ENCODE measurements at regions not wholly inside any gene's neighbourhood (a gene's known extent, or its start where the extent isn't known, plus 50 kb on each side); places are given as distances from the start of the nearest gene placed in this dataset.
"Not testable (repeated sequence)": the region's sequence is repeated elsewhere in the genome, so short reads cannot be mapped to it uniquely, and the experiment has no call there.

DNA sequence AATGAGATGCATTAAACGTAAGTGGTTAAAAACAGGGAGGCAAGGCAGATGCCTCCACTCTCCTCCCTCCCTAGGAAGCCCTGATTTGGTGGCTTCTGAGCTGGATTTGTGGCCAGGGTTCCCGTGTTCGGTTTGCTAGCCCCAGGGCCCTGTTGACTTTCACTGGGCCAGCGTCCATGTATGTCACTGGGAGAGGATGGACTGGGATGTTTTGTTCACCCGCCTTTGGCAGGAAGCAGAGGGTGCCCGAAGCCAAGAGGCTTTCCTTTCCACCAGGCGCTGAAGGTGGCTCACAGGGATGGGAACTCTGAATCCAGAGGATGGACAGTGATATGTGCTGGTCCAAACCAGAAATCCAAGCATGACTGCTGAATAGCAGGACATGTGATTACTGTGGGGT lies 146.6 kb downstream of the CSNK2A3 start:
- TF ChIP-seq CTCF (IDR thresholded peaks at IDR 0.05; ENCODE audit: insufficient read depth, low read length) = no peak
- H3K4me3 ChIP-seq (ENCODE audit: low read depth, low read length) = no peak overlapping the region
- DNase-seq (ENCODE audit: low read depth) = no peak

GRCh38 chr11:11202885-11203284 lies 150.2 kb downstream of the CSNK2A3 start:
- DNase-seq (ENCODE audit: low read depth) = no peak
- no peak overlapping the region for H3K4me3 ChIP-seq (ENCODE audit: low read depth, low read length)
- TF ChIP-seq CTCF (IDR thresholded peaks at IDR 0.05; ENCODE audit: insufficient read depth, low read length) = no peak

DNA sequence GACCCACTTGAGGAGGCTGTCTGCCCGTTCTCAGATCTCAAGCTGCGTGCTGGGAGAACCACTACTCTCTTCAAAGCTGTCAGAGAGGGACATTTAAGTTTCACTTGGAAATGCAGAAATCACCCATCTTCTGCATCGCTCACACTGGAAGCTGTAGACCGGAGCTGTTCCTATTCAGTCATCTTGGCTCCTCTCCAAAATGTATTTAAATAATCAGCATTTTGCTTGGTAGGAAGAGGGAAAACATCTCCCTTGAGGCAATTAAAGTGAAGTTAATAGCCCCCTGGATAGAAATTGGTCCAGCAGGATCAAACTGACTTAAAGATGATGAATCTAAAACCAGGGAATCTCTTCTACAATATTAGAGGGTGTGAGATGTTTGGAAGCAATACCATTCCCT lies 151.7 kb downstream of the CSNK2A3 start:
- not testable (repeated sequence) for DNase-seq (ENCODE audit: low read depth); H3K4me3 ChIP-seq (ENCODE audit: low read depth, low read length)

- no peak for DNase-seq (ENCODE audit: low read depth)
- TF ChIP-seq CTCF (IDR thresholded peaks at IDR 0.05; ENCODE audit: insufficient read depth, low read length) = no peak
- H3K4me3 ChIP-seq (ENCODE audit: low read depth, low read length) = no peak overlapping the region
These were observed 160.5 kb downstream of the CSNK2A3 start for GRCh38 chr11:11192541-11192940.

GRCh38 chr11:11189506-11189905 lies 163.5 kb downstream of the CSNK2A3 start:
- no peak for DNase-seq (ENCODE audit: low read depth)
- no peak for TF ChIP-seq CTCF (IDR thresholded peaks at IDR 0.05; ENCODE audit: insufficient read depth, low read length)
- no peak overlapping the region for H3K4me3 ChIP-seq (ENCODE audit: low read depth, low read length)

- DNase-seq (ENCODE audit: low read depth) = no peak
- no peak for TF ChIP-seq CTCF (IDR thresholded peaks at IDR 0.05; ENCODE audit: insufficient read depth, low read length)
- H3K4me3 ChIP-seq (ENCODE audit: low read depth, low read length) = no peak overlapping the region
These were observed 166.8 kb downstream of the CSNK2A3 start for GRCh38 chr11:11186249-11186648.

GRCh38 chr11:11182261-11182660 lies 170.8 kb downstream of the CSNK2A3 start:
- no peak for TF ChIP-seq CTCF (IDR thresholded peaks at IDR 0.05; ENCODE audit: insufficient read depth, low read length)
- H3K4me3 ChIP-seq (ENCODE audit: low read depth, low read length) = no peak overlapping the region
- DNase-seq (ENCODE audit: low read depth) = no peak
